HL-60 (cell line): ENCODE measurements at regions not wholly inside any gene's neighbourhood (a gene's known extent, or its start where the extent isn't known, plus 50 kb on each side); places are given as distances from the start of the nearest gene placed in this dataset.

Experiments used
- CTCF ChIP-seq: IDR thresholded peaks from one replicate; pipeline ENCODE4 v1.5.1; 2011; ENCODE audit warnings: low read length, control low read depth, inconsistent platforms; ENCODE audit not compliant: insufficient read depth
- POLR2AphosphoS5 ChIP-seq: IDR thresholded peaks from 2 replicates; pipeline ENCODE4 v1.6.1; 2012; ENCODE audit warnings: low read depth
- REST ChIP-seq: IDR thresholded peaks from 2 replicates; pipeline ENCODE4 v1.6.1; 2012; ENCODE audit warnings: low read depth; ENCODE audit not compliant: insufficient replicate concordance

- TF ChIP-seq CTCF (no peak), POLR2AphosphoS5 (no peak), REST (no peak)
These were observed 582.1 kb upstream of the MGAT4C start for GRCh38 chr12:86838260-86838659.
